ENCODE measurements at regions not wholly inside any gene's neighbourhood (a gene's known extent, or its start where the extent isn't known, plus 50 kb on each side); places are given as distances from the start of the nearest gene placed in this dataset.

GRCh38 chr13:99027661-99028425, 50.0 kb upstream of the DOCK9 start:
- no peak overlapping the region for H3K4me3 ChIP-seq (ENCODE audit: control insufficient read depth, low read depth, low read length)
- TF ChIP-seq, protein P1, sequence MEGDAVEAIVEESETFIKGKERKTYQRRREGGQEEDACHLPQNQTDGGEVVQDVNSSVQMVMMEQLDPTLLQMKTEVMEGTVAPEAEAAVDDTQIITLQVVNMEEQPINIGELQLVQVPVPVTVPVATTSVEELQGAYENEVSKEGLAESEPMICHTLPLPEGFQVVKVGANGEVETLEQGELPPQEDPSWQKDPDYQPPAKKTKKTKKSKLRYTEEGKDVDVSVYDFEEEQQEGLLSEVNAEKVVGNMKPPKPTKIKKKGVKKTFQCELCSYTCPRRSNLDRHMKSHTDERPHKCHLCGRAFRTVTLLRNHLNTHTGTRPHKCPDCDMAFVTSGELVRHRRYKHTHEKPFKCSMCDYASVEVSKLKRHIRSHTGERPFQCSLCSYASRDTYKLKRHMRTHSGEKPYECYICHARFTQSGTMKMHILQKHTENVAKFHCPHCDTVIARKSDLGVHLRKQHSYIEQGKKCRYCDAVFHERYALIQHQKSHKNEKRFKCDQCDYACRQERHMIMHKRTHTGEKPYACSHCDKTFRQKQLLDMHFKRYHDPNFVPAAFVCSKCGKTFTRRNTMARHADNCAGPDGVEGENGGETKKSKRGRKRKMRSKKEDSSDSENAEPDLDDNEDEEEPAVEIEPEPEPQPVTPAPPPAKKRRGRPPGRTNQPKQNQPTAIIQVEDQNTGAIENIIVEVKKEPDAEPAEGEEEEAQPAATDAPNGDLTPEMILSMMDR (conservative IDR thresholded peaks at IDR 0.05; ENCODE audit: control insufficient read depth, insufficient read depth, low read depth, low read length) = no peak
- no peak for DNase-seq (ENCODE audit: low read depth)

- TF ChIP-seq, protein P1 (conservative IDR thresholded peaks at IDR 0.05; ENCODE audit: control insufficient read depth, insufficient read depth, low read depth, low read length) = peak; percentile 43
- no peak for DNase-seq (ENCODE audit: low read depth)
- H3K4me3 ChIP-seq (ENCODE audit: control insufficient read depth, low read depth, low read length) = no peak overlapping the region
These were observed 51.0 kb upstream of the DOCK9 start for GRCh38 chr13:99028890-99029289.

DNA sequence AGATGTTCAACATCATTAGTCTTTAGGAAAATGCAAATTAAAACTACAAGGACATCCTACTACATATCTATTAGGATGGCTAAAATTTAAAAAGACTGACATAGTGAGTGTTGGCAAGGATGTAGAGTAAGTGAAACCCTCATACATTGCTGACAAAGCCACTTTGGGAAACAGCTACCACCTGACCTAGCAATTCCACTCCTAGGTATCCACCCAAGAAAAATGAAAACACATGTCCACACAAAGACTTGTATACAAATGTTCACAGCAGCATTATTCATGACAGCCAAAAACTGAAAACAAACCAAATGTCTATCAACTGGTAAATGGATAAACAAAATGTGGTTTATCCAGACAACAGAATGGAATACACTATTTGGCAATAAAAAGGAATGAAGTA, 51.7 kb upstream of the DOCK9 start:
- no peak overlapping the region for H3K4me3 ChIP-seq (ENCODE audit: control insufficient read depth, low read depth, low read length)
- no peak for DNase-seq (ENCODE audit: low read depth)
- TF ChIP-seq, protein P1 (conservative IDR thresholded peaks at IDR 0.05; ENCODE audit: control insufficient read depth, insufficient read depth, low read depth, low read length) = no peak

GRCh38 chr13:99030326-99030725, 52.5 kb upstream of the DOCK9 start:
- no peak overlapping the region for H3K4me3 ChIP-seq (ENCODE audit: control insufficient read depth, low read depth, low read length)
- no peak for DNase-seq (ENCODE audit: low read depth)
- TF ChIP-seq, protein P1 (conservative IDR thresholded peaks at IDR 0.05; ENCODE audit: control insufficient read depth, insufficient read depth, low read depth, low read length) = no peak

DNA sequence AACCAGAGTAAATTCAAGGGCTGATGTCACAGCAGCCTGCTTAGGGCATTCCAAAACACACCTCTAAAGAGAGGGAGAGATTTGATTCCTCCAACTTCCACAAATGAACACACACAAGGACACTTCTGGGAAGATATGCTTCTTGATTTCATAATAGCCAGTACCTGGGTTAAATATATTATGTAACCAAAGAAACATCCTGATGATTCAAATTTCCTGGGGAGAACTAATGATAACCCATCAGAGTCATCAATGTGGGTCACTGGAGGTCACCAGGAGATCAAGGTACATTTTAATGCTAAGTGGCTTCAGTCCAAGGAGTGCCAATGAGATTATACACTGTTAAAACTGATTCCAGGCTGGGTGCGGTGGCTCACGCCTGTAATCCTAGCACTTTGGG, 54.0 kb upstream of the DOCK9 start:
- TF ChIP-seq, protein P1 (conservative IDR thresholded peaks at IDR 0.05; ENCODE audit: control insufficient read depth, insufficient read depth, low read depth, low read length) = no peak
- DNase-seq (ENCODE audit: low read depth) = no peak
- no peak overlapping the region for H3K4me3 ChIP-seq (ENCODE audit: control insufficient read depth, low read depth, low read length)

- TF ChIP-seq, protein P1 (conservative IDR thresholded peaks at IDR 0.05; ENCODE audit: control insufficient read depth, insufficient read depth, low read depth, low read length) = peak; percentile 57
- H3K4me3 ChIP-seq (ENCODE audit: control insufficient read depth, low read depth, low read length) = no peak overlapping the region
- DNase-seq (ENCODE audit: low read depth) = peak; percentile 49
These were observed 56.0 kb upstream of the DOCK9 start for GRCh38 chr13:99033814-99034213.
